ENCODE measurements at regions not wholly inside any gene's neighbourhood (a gene's known extent, or its start where the extent isn't known, plus 50 kb on each side); places are given as distances from the start of the nearest gene placed in this dataset.

DNA sequence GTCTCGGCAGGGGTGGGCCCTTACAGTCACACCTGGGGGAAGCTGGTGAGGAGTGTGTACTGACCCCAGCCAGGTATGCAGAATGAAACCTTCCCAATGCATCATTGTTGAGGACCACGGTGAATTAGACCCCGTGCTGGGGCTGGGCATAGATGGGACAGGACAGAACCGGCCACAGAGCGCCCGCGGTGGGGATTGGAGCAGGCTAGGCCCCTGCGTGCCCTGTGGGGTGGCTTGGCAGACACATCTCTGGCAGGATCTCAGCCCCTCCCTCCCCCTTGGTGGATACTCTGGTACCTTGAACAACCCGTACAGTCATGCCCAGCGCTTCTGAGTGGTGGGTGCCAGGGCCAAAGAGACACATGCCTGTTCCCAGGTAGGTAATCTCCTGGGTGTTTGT lies 200.6 kb downstream of the TEX29 start:
- TF ChIP-seq, protein P1, sequence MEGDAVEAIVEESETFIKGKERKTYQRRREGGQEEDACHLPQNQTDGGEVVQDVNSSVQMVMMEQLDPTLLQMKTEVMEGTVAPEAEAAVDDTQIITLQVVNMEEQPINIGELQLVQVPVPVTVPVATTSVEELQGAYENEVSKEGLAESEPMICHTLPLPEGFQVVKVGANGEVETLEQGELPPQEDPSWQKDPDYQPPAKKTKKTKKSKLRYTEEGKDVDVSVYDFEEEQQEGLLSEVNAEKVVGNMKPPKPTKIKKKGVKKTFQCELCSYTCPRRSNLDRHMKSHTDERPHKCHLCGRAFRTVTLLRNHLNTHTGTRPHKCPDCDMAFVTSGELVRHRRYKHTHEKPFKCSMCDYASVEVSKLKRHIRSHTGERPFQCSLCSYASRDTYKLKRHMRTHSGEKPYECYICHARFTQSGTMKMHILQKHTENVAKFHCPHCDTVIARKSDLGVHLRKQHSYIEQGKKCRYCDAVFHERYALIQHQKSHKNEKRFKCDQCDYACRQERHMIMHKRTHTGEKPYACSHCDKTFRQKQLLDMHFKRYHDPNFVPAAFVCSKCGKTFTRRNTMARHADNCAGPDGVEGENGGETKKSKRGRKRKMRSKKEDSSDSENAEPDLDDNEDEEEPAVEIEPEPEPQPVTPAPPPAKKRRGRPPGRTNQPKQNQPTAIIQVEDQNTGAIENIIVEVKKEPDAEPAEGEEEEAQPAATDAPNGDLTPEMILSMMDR (IDR thresholded peaks at IDR 0.05; ENCODE audit: insufficient read depth, low read depth, low read length): no peak
- TF ChIP-seq EZH2 (IDR thresholded peaks at IDR 0.05; ENCODE audit: insufficient read depth, low read length): no peak
